GM23248 (cell line): ENCODE measurements at regions not wholly inside any gene's neighbourhood (a gene's known extent, or its start where the extent isn't known, plus 50 kb on each side); places are given as distances from the start of the nearest gene placed in this dataset.

Experiments used
- EZH2 ChIP-seq: fragments of 200-600 bp; sonication (generic); IDR thresholded peaks from 2 replicates; pipeline ENCODE4 v1.6.1; 2018; ENCODE audit warnings: antibody characterized with exemption, mild to moderate bottlenecking; ENCODE audit not compliant: insufficient read depth, poor library complexity, severe bottlenecking
- EZH2phosphoT487 ChIP-seq: fragments of 200-600 bp; sonication (generic); IDR thresholded peaks from 2 replicates; pipeline ENCODE4 v1.6.1; 2018; ENCODE audit warnings: antibody characterized with exemption, moderate library complexity, mild to moderate bottlenecking, low read depth; ENCODE audit not compliant: insufficient read depth

GRCh38 chr12:13411287-13411686, 214.8 kb downstream of the EMP1 start:
- TF ChIP-seq EZH2 (no peak), EZH2phosphoT487 (no peak)
